NOMO-1 treated with DMSO at 0.1 percent for 48 hours (cell line): ENCODE measurements at regions not wholly inside any gene's neighbourhood (a gene's known extent, or its start where the extent isn't known, plus 50 kb on each side); places are given as distances from the start of the nearest gene placed in this dataset.

Source experiments
- DNase-seq: peaks from one replicate; lab custom pipeline; 2025; ENCODE audit not compliant: unreplicated experiment; lab: John Stamatoyannopoulos, UW

- no peak for DNase-seq
Observed at GRCh38 chr6:163901681-163902080, 487.2 kb downstream of the QKI start.

GRCh38 chr6:163900570-163900969, 486.1 kb downstream of the QKI start:
- no peak for DNase-seq

- DNase-seq: no peak
Observed at GRCh38 chr6:163897669-163898068, 483.2 kb downstream of the QKI start.

GRCh38 chr6:163897030-163897429, 482.5 kb downstream of the QKI start:
- DNase-seq: no peak

- no peak for DNase-seq
Observed at GRCh38 chr6:163895162-163895561, 480.6 kb downstream of the QKI start.

- no peak for DNase-seq
Observed at GRCh38 chr6:163893609-163894189, 479.2 kb downstream of the QKI start.

GRCh38 chr6:163892824-163893561, 478.5 kb downstream of the QKI start:
- no peak for DNase-seq

- DNase-seq: no peak
Observed at GRCh38 chr6:163889904-163890514, 475.5 kb downstream of the QKI start.

- DNase-seq: no peak
Observed at GRCh38 chr6:163888030-163888819, 473.7 kb downstream of the QKI start.

GRCh38 chr6:163886428-163886827, 471.9 kb downstream of the QKI start:
- no peak for DNase-seq

- DNase-seq: peak; percentile 1
Observed at GRCh38 chr6:163883984-163884383, 469.5 kb downstream of the QKI start.

GRCh38 chr6:163878698-163879097, 464.2 kb downstream of the QKI start:
- no peak for DNase-seq

- DNase-seq: no peak
Observed at GRCh38 chr6:163877877-163878639, 463.5 kb downstream of the QKI start.

GRCh38 chr6:163876391-163876790, 461.9 kb downstream of the QKI start:
- no peak for DNase-seq

- no peak for DNase-seq
Observed at GRCh38 chr6:163874784-163875183, 460.3 kb downstream of the QKI start.

- DNase-seq: no peak
Observed at GRCh38 chr6:163872335-163872734, 457.8 kb downstream of the QKI start.

GRCh38 chr6:163871616-163872015, 457.1 kb downstream of the QKI start:
- DNase-seq: no peak

GRCh38 chr6:163867518-163868292, 453.2 kb downstream of the QKI start:
- no peak for DNase-seq

- no peak for DNase-seq
Observed at GRCh38 chr6:163866192-163866591, 451.7 kb downstream of the QKI start.

GRCh38 chr6:163863565-163863964, 449.0 kb downstream of the QKI start:
- DNase-seq: no peak
